Rectal smooth muscle tissue (tissue), 1 donor: ENCODE measurements at regions not wholly inside any gene's neighbourhood (a gene's known extent, or its start where the extent isn't known, plus 50 kb on each side); places are given as distances from the start of the nearest gene placed in this dataset.

Experiments
- H3K27ac ChIP-seq: one replicate; pipeline ENCODE4 v1.7.0; 2013; ENCODE audit warnings: low read depth, low read length, inconsistent platforms
- H3K27me3 ChIP-seq: one replicate; pipeline ENCODE4 v1.7.0; 2013; ENCODE audit warnings: low read length; ENCODE audit not compliant: control insufficient read depth, insufficient read depth
- H3K36me3 ChIP-seq: one replicate; pipeline ENCODE4 v1.7.0; 2013; ENCODE audit warnings: low read length; ENCODE audit not compliant: control insufficient read depth, insufficient read depth
- H3K4me1 ChIP-seq: one replicate; pipeline ENCODE4 v1.7.0; 2013; ENCODE audit warnings: low read length; ENCODE audit not compliant: control insufficient read depth, insufficient read depth
- H3K4me3 ChIP-seq: one replicate; pipeline ENCODE4 v1.7.0; 2013; ENCODE audit warnings: low read length
- H3K9ac ChIP-seq: one replicate; pipeline ENCODE4 v1.7.0; 2013; ENCODE audit warnings: low read length

DNA sequence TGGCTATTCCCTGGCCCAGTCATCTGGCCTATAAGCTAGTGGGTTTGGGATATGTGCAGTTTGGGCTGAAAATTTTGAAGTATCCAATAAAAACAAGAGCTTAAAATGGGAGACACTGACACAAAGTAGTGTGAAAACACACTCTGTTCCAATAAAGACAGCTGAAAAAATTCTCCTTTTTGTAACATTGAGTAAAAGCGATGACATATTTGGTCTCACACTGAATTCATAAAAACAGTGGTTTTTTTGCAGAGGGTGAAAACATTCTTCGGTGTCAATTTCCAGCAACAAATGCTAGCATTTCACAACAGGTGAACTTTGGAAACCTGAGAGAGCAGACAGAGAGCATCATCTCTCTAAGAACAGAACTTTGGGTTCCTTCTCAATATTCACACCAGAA, 142.2 kb downstream of the OSR1 start:
- Histone ChIP-seq H3K36me3 (no peaks in the 10 kb centered on the region), H3K4me1 (no peaks in the 10 kb centered on the region), H3K27me3 (no peaks in the 10 kb centered on the region), H3K4me3 (no peak overlapping the region), H3K9ac (no peak overlapping the region), H3K27ac (no peak overlapping the region)

GRCh38 chr2:19214682-19215391, 143.6 kb downstream of the OSR1 start:
- H3K36me3 ChIP-seq = no peaks in the 10 kb centered on the region
- no peak overlapping the region for H3K9ac ChIP-seq
- H3K4me1 ChIP-seq = no peaks in the 10 kb centered on the region
- no peak overlapping the region for H3K4me3 ChIP-seq
- H3K27ac ChIP-seq = no peak overlapping the region
- no peaks in the 10 kb centered on the region for H3K27me3 ChIP-seq

DNA sequence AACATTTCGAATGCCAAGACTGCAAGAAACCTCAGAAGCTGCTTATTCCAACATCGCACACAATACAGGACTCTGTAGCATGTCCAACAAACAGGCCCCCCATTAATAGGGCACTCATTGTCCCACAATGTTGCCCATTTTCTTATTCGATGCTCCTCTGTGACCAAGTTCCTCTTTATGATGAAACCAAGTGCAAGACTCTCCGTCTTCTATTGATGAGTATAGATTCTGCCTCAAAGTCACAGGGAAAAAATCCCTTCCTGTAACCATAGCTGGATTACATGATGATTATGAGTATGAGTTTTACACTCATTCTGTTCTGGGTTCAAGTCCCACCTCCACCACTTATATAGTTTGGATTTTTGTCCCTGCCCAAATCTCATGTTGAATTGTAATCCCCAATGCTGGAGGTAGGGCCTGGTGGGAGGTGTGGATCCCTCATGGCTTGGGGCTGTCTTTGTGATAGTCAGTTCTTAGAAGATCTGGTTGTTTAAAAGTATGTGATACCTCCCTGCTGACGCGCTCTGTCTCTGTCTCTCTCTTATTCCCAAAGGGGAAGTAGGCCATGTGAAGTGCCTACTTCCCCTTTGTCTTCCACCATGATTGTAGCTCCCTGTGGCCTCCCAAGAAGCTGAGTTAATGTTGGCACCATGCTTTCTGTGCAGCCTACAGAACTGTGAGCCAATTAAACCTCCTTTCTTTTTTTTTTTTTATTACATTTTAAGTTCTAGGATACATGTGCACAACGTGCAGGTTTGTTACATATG, 148.7 kb downstream of the OSR1 start:
- H3K27me3 ChIP-seq = no peaks in the 10 kb centered on the region
- H3K9ac ChIP-seq = no peak overlapping the region
- H3K4me3 ChIP-seq = no peak overlapping the region
- no peak overlapping the region for H3K27ac ChIP-seq
- H3K4me1 ChIP-seq = no peaks in the 10 kb centered on the region
- H3K36me3 ChIP-seq = no peaks in the 10 kb centered on the region

GRCh38 chr2:19208479-19209199, 149.8 kb downstream of the OSR1 start:
- Histone ChIP-seq H3K36me3 (no peaks in the 10 kb centered on the region), H3K27ac (no peak overlapping the region), H3K4me1 (no peaks in the 10 kb centered on the region), H3K27me3 (no peaks in the 10 kb centered on the region), H3K4me3 (no peak overlapping the region), H3K9ac (no peak overlapping the region)

- H3K9ac ChIP-seq = no peak overlapping the region
- no peaks in the 10 kb centered on the region for H3K4me1 ChIP-seq
- H3K27me3 ChIP-seq = no peaks in the 10 kb centered on the region
- no peak overlapping the region for H3K4me3 ChIP-seq
- no peaks in the 10 kb centered on the region for H3K36me3 ChIP-seq
- H3K27ac ChIP-seq = no peak overlapping the region
These were observed 151.0 kb downstream of the OSR1 start for GRCh38 chr2:19207452-19207851.

DNA sequence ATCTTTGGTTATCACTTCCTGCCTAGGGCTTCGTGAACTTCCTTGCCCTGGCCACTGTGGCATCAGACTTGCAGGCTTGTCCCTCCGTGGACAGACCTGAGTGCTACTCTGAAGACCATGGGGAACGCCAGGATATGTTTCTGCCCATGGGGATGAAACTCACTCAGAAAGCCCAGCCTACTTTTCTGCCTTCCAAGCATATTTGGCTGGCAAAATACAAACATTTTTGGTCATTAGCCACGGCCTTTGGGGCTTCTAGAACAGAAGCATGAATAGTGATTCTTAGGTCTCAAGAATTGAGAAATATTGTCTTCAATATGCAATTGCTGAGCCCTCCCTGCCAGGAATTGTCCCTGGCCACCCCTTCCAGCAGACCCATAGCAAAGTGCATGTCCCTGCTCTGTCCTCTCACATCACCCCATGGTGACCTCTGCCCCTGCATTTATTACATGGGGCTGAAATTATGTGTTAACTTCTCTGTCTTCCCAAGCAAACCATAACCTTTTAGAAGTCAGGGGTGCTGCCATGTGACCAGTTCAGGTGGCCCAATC, 152.4 kb downstream of the OSR1 start:
- Histone ChIP-seq H3K27ac (no peak overlapping the region), H3K9ac (no peak overlapping the region), H3K36me3 (no peaks in the 10 kb centered on the region), H3K4me1 (no peaks in the 10 kb centered on the region), H3K27me3 (no peaks in the 10 kb centered on the region), H3K4me3 (no peak overlapping the region)

- Histone ChIP-seq H3K9ac (no peak overlapping the region), H3K27me3 (no peaks in the 10 kb centered on the region), H3K4me1 (no peaks in the 10 kb centered on the region), H3K4me3 (no peak overlapping the region), H3K36me3 (no peaks in the 10 kb centered on the region), H3K27ac (no peak overlapping the region)
These were observed 154.6 kb downstream of the OSR1 start for GRCh38 chr2:19203866-19204265.

GRCh38 chr2:19201911-19202462, 156.4 kb downstream of the OSR1 start:
- Histone ChIP-seq H3K4me3 (no peak overlapping the region), H3K27me3 (no peaks in the 10 kb centered on the region), H3K4me1 (no peaks in the 10 kb centered on the region), H3K27ac (no peak overlapping the region), H3K9ac (no peak overlapping the region), H3K36me3 (no peaks in the 10 kb centered on the region)

- H3K27me3 ChIP-seq = no peaks in the 10 kb centered on the region
- H3K4me3 ChIP-seq = no peak overlapping the region
- H3K27ac ChIP-seq = no peak overlapping the region
- H3K36me3 ChIP-seq = no peaks in the 10 kb centered on the region
- H3K4me1 ChIP-seq = no peaks in the 10 kb centered on the region
- H3K9ac ChIP-seq = no peak overlapping the region
These were observed 160.0 kb downstream of the OSR1 start for GRCh38 chr2:19198381-19198780.

DNA sequence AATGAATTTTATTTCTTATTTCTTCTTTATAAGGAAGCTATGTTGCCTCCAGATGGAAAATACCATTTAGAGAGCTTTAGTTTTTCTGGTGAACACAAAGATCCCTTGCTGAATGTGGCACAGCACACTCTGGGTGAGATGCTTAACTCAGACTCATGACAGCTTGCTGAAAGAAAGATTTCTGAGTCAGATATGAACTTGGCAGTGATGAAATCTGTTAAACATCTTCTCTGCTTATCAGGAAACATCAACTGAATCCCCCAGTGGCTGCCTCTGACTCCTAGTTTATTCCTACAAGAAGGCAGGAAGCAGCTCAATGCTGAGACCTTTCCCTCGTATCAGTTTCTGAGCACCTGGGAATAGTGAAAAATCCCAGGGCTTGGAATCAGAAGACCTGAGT, 162.8 kb downstream of the OSR1 start:
- Histone ChIP-seq H3K27me3 (no peaks in the 10 kb centered on the region), H3K27ac (no peak overlapping the region), H3K4me1 (no peaks in the 10 kb centered on the region), H3K36me3 (no peaks in the 10 kb centered on the region), H3K4me3 (no peak overlapping the region), H3K9ac (no peak overlapping the region)

DNA sequence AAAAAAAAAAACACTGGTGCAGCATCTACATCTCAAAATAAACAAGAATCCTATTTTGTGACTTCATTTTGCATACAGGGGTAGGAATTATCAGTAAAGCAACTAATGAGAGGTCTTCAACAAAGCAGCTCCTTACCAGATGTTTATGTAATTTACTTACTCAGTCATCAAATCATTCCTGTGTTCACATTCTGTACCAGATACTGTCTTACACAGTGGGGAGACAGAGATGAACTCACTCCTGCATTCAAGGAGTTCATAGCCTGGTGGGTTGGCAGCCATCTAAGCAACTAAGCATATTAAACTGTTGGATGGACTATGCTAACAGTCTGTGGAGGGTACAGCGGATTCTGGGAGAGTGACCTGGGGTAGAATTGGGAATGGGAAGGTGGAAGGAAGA, 169.0 kb downstream of the OSR1 start:
- no peaks in the 10 kb centered on the region for H3K4me1 ChIP-seq
- H3K27ac ChIP-seq = no peak overlapping the region

DNA sequence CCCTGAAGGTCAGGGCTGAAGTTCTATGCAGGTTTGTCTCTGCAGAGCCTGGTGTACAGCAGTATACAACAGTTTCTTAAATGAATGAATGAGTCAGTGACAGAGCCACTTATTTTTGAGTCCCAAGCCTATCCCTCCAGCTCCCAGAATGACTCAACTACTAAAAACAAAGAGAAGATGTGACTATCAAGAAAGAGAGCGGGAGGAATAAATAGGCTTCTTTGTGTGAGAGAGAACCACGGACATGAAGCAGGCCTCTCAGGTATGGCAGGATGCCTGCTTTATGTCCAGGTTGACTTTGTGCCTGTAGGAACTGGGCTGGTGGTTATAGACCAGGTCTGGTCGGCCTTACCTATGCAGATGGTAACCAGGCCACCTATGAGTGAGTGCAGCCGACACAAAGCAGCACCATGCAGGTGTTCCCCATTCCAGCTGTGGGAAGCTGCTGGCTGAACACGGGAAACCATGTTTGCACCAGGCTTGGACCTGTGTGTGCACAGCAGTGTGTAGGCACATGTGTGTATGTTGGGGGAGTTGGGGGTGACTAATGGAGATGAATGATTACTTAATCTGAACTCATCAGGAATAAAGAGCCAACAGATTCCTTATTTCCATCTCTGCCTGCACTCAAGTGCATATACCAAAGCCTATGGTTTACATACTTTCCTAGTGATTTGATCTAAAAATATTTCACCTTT, 171.0 kb downstream of the OSR1 start:
- H3K9ac ChIP-seq = no peak overlapping the region
- no peaks in the 10 kb centered on the region for H3K36me3 ChIP-seq
- no peaks in the 10 kb centered on the region for H3K27me3 ChIP-seq
- no peaks in the 10 kb centered on the region for H3K4me1 ChIP-seq
- H3K27ac ChIP-seq = no peak overlapping the region
- H3K4me3 ChIP-seq = no peak overlapping the region

More for the DNA sequence above, 169.0 kb downstream of the OSR1 start:
- H3K9ac ChIP-seq = no peak overlapping the region
- no peaks in the 10 kb centered on the region for H3K36me3 ChIP-seq
- H3K27me3 ChIP-seq = no peaks in the 10 kb centered on the region
- H3K4me3 ChIP-seq = no peak overlapping the region
